ENCODE measurements at regions not wholly inside any gene's neighbourhood (a gene's known extent, or its start where the extent isn't known, plus 50 kb on each side); places are given as distances from the start of the nearest gene placed in this dataset.

DNA sequence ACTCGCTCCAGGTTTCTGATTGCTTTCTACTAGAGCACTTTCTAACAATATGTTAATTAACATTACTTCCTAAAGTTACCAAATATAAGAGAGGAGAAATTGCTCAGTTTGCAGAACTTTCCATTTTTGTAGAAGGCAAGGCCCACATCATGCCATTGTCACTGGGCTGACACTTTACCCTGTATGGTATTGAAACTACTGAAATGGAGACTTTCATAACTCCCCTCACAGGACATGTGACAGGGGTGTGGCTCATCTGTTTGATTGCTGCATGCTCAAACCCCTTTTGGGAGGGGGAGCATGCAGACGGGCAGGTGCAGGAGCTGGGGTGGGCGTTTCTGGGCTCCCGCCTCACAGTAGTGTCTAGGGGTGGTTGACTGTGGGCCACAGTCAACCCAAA lies 206.3 kb upstream of the GHR start:
- TF ChIP-seq, protein P1, sequence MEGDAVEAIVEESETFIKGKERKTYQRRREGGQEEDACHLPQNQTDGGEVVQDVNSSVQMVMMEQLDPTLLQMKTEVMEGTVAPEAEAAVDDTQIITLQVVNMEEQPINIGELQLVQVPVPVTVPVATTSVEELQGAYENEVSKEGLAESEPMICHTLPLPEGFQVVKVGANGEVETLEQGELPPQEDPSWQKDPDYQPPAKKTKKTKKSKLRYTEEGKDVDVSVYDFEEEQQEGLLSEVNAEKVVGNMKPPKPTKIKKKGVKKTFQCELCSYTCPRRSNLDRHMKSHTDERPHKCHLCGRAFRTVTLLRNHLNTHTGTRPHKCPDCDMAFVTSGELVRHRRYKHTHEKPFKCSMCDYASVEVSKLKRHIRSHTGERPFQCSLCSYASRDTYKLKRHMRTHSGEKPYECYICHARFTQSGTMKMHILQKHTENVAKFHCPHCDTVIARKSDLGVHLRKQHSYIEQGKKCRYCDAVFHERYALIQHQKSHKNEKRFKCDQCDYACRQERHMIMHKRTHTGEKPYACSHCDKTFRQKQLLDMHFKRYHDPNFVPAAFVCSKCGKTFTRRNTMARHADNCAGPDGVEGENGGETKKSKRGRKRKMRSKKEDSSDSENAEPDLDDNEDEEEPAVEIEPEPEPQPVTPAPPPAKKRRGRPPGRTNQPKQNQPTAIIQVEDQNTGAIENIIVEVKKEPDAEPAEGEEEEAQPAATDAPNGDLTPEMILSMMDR (IDR thresholded peaks at IDR 0.05; ENCODE audit: borderline replicate concordance, extremely low read depth, low read length, poor library complexity, severe bottlenecking): no peak
- TF ChIP-seq EZH2 (IDR thresholded peaks at IDR 0.05; ENCODE audit: borderline replicate concordance, low read depth, low read length, severe bottlenecking): no peak
